GM18907 (cell line): ENCODE measurements at regions not wholly inside any gene's neighbourhood (a gene's known extent, or its start where the extent isn't known, plus 50 kb on each side); places are given as distances from the start of the nearest gene placed in this dataset.
A peak's percentile ranks its signal among the peaks of the same experiment; 100 is the strongest.

Source experiments
- ATAC-seq: cut with Tn5 transposase; IDR thresholded peaks from one replicate; pipeline ENCODE4 v1.9.1; 2021; ENCODE audit warnings: mild to moderate bottlenecking, moderate library complexity; ENCODE audit not compliant: unreplicated experiment

- ATAC-seq, result no peak
Observed at GRCh38 chr19:23855676-23856075, 59.0 kb upstream of the ZNF726 start.

DNA sequence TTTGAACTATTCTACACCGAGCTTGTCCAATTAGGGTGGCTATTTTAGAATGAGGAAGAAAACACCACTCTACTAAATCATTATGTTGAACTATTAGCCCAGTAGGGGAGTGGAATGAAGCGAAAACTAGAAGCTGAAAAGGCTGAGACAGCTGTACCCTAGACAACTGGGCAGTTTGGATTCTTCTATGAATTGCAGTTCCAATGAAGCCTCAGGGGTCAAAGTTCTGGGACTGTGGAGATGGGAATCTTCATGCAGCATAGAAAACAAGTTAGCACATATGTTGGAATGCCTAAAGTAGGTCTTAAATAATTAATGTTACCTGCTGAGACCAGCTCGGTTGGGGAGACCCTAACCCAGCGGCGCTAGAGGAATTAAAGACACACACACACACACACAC, 62.7 kb upstream of the ZNF726 start:
- ATAC-seq, result no peak

DNA sequence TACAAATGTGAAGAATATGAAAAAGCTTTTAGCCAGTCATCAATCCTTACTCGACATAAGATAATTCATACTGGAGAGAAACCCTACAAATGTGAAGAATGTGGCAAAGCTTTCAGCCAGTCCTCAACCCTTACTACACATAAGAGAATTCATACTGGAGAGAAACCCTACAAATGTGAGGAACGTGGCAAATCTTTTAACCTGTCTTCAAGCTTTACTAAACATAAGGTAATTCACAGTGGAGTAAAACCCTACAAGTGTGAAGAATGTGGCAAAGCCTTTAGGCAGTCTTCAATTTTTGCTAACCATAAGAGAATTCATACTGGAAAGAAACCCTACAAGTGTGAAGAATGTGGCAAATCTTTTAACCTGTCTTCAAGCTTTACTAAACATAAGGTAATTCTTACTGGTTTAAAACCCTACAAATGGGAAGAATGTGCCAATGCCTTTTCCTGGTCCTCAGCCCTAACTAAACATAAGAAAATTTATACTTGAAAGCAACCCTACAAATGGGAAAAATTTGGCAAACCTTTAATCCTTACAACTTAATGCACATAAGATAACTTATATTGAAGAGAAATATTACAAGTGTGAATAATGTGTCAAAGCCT, 74.1 kb upstream of the ZNF681 start:
- no peak for ATAC-seq

DNA sequence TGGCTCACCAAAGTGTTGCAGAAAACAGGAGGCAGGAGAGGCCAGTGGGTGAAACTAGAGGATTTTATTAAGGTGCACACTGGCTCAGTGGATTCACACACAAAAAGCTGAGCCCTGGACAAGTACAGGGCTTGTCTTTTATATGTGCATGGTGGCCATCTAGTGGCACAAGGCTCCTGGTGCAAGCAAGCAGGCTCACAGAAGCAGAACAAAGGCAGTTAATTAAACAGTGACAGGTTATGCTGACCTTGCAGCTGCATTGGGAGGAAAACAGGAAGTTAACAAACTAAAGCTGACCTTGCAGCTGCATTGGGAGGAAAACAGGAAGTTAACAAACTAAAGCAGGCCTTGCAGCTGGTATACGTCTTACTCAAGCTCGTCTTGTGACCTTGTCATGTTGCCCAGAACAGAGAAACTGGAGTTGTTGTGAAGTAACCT, 65.3 kb upstream of the ZNF681 start:
- ATAC-seq, result peak; percentile 77

DNA sequence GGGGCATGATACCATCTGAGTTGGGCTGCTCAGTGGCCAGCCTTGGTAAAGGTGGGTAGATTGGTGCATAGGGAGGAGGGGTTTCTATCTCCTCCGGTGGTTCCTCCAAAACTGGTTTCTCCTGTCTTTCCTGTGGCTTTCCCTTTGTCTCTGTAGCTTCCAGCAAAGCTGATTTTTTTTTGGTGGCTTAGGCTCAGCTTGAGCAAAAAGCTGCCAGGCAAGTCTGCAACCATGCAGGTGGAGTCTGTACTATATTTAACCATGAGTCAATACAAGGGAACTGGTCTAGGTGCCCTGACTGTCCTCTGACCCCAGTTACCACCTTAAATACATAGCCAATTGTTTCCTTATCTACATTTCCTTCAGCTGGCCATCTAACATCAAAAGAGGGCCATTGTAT, 64.0 kb upstream of the ZNF681 start:
- no peak for ATAC-seq

DNA sequence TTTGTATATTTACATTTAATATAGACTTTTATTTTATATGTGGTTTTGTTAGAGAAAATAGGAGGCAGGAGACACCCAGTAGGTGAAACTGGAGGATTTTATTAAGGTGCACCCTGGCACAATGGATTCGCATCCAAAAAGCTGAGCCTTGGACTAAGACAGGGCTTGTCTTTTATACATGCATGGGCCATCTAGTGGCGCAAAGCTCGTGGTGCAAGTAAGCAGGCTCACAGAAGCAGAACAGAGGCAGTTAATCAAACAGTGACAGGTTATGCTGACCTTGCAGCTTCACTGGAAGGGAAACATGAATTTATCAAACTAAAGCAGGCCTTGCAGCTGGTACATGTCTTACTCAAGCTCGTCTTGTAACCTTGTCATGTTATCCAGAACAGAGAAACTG, 58.8 kb upstream of the ZNF681 start:
- ATAC-seq, result no peak

GRCh38 chr19:23810496-23810895, 51.8 kb upstream of the ZNF681 start:
- no peak for ATAC-seq
